Mucosa of descending colon (tissue), 3 donors: ENCODE measurements at regions not wholly inside any gene's neighbourhood (a gene's known extent, or its start where the extent isn't known, plus 50 kb on each side); places are given as distances from the start of the nearest gene placed in this dataset.
A peak's percentile ranks its signal among the peaks of the same experiment; 100 is the strongest.

Source experiments
- ATAC-seq: fragments of 200-7000 bp; cut with Tn5 transposase; one replicate; pipeline ENCODE4 v1.9.1; 2020; ENCODE audit warnings: mild to moderate bottlenecking, moderate library complexity
- DNase-seq, 3 donors: peaks; one replicate each; pipeline ENCODE4 v3.0.0-alpha.2; 2020
- H3K36me3 ChIP-seq: fragments of 200-600 bp; one replicate; pipeline ENCODE4 v1.8.0; 2021; ENCODE audit warnings: low read depth, mild to moderate bottlenecking
- H3K4me1 ChIP-seq: fragments of 200-600 bp; one replicate; pipeline ENCODE4 v1.8.0; 2021; ENCODE audit warnings: low read depth, mild to moderate bottlenecking
- H3K4me3 ChIP-seq: fragments of 200-600 bp; one replicate; pipeline ENCODE4 v1.8.0; 2021; ENCODE audit warnings: mild to moderate bottlenecking
- H3K9me3 ChIP-seq: fragments of 200-600 bp; one replicate; pipeline ENCODE4 v1.8.0; 2021; ENCODE audit warnings: mild to moderate bottlenecking
- intact Hi-C, 2 donors: fragments of 100-400 bp; cut with DNase I in 1 of 2; cut with micrococcal nuclease in 1 of 2; formaldehyde crosslinking; loops; one replicate each; pipeline versions ENCODE4 v1.11.0 to v1.11.1; 2022; cut with DNase I, micrococcal nuclease
- TF ChIP-seq, protein P1 (sequence below): fragments of 200-600 bp; IDR thresholded peaks from one replicate; pipeline ENCODE4 v1.8.0; 2022; ENCODE audit warnings: antibody characterized with exemption, mild to moderate bottlenecking
- donor health status: DM: no; HTN: no; CAD: no; lungs with moderate emphysema.
- donor health status: DM: no; HTN: no; CAD: no.
- donor health status: DM: no; HTN: yes; CAD: no.

- TF ChIP-seq, protein P1, sequence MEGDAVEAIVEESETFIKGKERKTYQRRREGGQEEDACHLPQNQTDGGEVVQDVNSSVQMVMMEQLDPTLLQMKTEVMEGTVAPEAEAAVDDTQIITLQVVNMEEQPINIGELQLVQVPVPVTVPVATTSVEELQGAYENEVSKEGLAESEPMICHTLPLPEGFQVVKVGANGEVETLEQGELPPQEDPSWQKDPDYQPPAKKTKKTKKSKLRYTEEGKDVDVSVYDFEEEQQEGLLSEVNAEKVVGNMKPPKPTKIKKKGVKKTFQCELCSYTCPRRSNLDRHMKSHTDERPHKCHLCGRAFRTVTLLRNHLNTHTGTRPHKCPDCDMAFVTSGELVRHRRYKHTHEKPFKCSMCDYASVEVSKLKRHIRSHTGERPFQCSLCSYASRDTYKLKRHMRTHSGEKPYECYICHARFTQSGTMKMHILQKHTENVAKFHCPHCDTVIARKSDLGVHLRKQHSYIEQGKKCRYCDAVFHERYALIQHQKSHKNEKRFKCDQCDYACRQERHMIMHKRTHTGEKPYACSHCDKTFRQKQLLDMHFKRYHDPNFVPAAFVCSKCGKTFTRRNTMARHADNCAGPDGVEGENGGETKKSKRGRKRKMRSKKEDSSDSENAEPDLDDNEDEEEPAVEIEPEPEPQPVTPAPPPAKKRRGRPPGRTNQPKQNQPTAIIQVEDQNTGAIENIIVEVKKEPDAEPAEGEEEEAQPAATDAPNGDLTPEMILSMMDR: no peak
- H3K9me3 ChIP-seq: no peaks in the 10 kb centered on the region
- no peak overlapping the region for H3K4me3 ChIP-seq
- H3K4me1 ChIP-seq: no peaks in the 10 kb centered on the region
- no peaks in the 10 kb centered on the region for H3K36me3 ChIP-seq
- no peak for ATAC-seq
- no peak for DNase-seq
- intact Hi-C loops: no loop called here
Measured at GRCh38 chr6:17002123-17002522, 99.7 kb upstream of the STMND1 start.

DNA sequence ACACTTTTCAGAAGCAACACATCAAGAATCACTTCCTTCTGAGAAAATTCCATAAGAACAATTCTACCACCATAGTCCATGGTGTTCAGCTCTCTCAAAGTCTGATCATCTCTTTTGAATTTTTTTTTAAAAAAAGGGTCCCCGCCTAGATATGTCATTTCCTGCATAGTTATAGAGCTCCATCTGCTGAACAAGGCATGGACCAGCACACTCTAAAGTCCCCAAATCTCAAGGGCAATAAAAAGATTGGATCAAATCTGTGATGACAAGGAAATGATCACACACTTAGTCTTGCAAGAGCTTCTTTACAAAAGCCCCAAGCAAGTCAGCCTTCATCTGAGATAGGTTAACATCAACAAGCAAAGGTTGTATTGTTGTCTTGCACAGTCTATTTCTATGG lies 100.7 kb upstream of the STMND1 start:
- DNase-seq (no peak), ATAC-seq (no peak)
- Histone ChIP-seq H3K9me3 (no peaks in the 10 kb centered on the region), H3K36me3 (no peaks in the 10 kb centered on the region), H3K4me3 (no peak overlapping the region), H3K4me1 (no peaks in the 10 kb centered on the region)
- TF ChIP-seq, protein P1: no peak
- intact Hi-C loops: no loop called here

DNA sequence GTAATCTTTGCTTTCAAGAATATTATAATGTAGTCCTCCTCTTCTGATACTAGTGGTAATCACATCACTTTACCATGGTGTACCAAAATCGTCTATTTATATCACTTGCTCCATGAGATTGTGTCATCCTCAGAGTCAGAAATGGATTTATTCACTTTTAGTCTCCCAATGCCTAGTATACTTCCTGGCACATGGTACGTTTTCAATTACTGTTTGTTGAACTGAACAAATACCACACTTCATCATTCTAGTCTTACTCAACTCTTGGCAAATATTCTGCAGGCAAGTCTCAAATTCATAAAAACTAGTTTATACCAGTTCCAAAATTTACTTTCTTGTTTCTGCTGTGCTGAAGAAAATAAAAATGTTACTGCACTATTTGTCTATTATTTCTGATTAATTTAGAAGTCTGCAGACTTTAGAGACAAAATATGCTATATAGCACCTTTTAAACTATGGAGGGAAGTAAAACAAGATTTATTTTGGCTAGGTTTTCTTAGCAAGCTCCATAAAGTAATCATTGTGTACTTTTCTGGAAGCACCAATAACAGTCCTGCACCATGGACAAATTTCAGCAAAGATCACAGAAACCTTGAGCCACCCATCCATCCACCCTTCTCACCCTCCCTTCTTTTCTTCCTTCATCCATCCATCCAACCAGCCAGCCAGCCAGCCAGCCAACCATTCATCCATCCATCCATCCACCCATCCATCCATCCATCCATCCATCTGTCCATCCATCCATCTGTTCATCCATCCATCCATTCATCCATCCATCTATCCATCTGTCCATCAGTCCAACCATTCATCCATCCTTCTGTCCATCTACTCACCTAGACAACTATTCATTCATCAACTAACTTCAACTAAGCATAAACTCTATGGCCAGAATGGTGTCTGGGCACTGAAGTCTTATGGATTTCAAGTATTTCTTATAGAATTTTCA lies 102.1 kb upstream of the STMND1 start:
- ATAC-seq (peak; percentile 34), DNase-seq (no peak)
- intact Hi-C loops: no loop called here
- Histone ChIP-seq H3K4me3 (no peak overlapping the region), H3K9me3 (no peaks in the 10 kb centered on the region), H3K4me1 (no peaks in the 10 kb centered on the region), H3K36me3 (no peaks in the 10 kb centered on the region)
- TF ChIP-seq, protein P1: no peak

- no peaks in the 10 kb centered on the region for H3K4me1 ChIP-seq
- no peak for DNase-seq
- no peaks in the 10 kb centered on the region for H3K36me3 ChIP-seq
- no peaks in the 10 kb centered on the region for H3K9me3 ChIP-seq
- TF ChIP-seq, protein P1: no peak
- no peak overlapping the region for H3K4me3 ChIP-seq
- ATAC-seq: no peak
- intact Hi-C loops: no loop called here
Measured at GRCh38 chr6:16998461-16998860, 103.4 kb upstream of the STMND1 start.

GRCh38 chr6:16995511-16996250 lies 106.2 kb upstream of the STMND1 start:
- DNase-seq (no peak), ATAC-seq (no peak)
- Histone ChIP-seq H3K9me3 (no peaks in the 10 kb centered on the region), H3K36me3 (no peaks in the 10 kb centered on the region), H3K4me3 (no peak overlapping the region), H3K4me1 (no peaks in the 10 kb centered on the region)
- intact Hi-C loops: no loop called here
- TF ChIP-seq, protein P1: no peak
